Suppressor macrophage treated with lipopolysaccharide for 4 hours (primary cell): ENCODE measurements at regions not wholly inside any gene's neighbourhood (a gene's known extent, or its start where the extent isn't known, plus 50 kb on each side); places are given as distances from the start of the nearest gene placed in this dataset.

Experiments used
- DNase-seq: peaks from one replicate; pipeline ENCODE4 v3.0.0-alpha.2; 2020

GRCh38 chr14:76924371-76925096, 98.3 kb downstream of the LRRC74A start:
- no peak for DNase-seq

- DNase-seq: no peak
These were observed 97.5 kb downstream of the LRRC74A start for GRCh38 chr14:76923431-76924370.

GRCh38 chr14:76922584-76922983, 96.4 kb downstream of the LRRC74A start:
- DNase-seq: no peak

GRCh38 chr14:76922092-76922491, 95.9 kb downstream of the LRRC74A start:
- no peak for DNase-seq

- no peak for DNase-seq
These were observed 94.8 kb downstream of the LRRC74A start for GRCh38 chr14:76921088-76921399.

- no peak for DNase-seq
These were observed 94.3 kb downstream of the LRRC74A start for GRCh38 chr14:76920331-76921087.

- peak; percentile 67 for DNase-seq
These were observed 93.5 kb downstream of the LRRC74A start for GRCh38 chr14:76919431-76920330.
